ENCODE measurements at regions not wholly inside any gene's neighbourhood (a gene's known extent, or its start where the extent isn't known, plus 50 kb on each side); places are given as distances from the start of the nearest gene placed in this dataset.

GRCh38 chr4:43130228-43131021, 237.9 kb downstream of the GRXCR1 start:
- no peaks in the 10 kb centered on the region for H3K9me3 Mint-ChIP-seq (ENCODE audit: unreplicated experiment)
- no peaks in the 10 kb centered on the region for H3K36me3 Mint-ChIP-seq (ENCODE audit: unreplicated experiment)
- TF ChIP-seq, protein P1, sequence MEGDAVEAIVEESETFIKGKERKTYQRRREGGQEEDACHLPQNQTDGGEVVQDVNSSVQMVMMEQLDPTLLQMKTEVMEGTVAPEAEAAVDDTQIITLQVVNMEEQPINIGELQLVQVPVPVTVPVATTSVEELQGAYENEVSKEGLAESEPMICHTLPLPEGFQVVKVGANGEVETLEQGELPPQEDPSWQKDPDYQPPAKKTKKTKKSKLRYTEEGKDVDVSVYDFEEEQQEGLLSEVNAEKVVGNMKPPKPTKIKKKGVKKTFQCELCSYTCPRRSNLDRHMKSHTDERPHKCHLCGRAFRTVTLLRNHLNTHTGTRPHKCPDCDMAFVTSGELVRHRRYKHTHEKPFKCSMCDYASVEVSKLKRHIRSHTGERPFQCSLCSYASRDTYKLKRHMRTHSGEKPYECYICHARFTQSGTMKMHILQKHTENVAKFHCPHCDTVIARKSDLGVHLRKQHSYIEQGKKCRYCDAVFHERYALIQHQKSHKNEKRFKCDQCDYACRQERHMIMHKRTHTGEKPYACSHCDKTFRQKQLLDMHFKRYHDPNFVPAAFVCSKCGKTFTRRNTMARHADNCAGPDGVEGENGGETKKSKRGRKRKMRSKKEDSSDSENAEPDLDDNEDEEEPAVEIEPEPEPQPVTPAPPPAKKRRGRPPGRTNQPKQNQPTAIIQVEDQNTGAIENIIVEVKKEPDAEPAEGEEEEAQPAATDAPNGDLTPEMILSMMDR (IDR thresholded peaks at IDR 0.05), result no peak
- H3K27ac Mint-ChIP-seq (ENCODE audit: unreplicated experiment), result no peak overlapping the region
- no peaks in the 10 kb centered on the region for H3K4me1 Mint-ChIP-seq (ENCODE audit: unreplicated experiment)
- H3K4me3 Mint-ChIP-seq (ENCODE audit: unreplicated experiment), result no peak overlapping the region
- no peak for DNase-seq (ENCODE audit: extremely low spot score, unreplicated experiment)
- H3K27me3 Mint-ChIP-seq (ENCODE audit: unreplicated experiment), result no peaks in the 10 kb centered on the region

DNA sequence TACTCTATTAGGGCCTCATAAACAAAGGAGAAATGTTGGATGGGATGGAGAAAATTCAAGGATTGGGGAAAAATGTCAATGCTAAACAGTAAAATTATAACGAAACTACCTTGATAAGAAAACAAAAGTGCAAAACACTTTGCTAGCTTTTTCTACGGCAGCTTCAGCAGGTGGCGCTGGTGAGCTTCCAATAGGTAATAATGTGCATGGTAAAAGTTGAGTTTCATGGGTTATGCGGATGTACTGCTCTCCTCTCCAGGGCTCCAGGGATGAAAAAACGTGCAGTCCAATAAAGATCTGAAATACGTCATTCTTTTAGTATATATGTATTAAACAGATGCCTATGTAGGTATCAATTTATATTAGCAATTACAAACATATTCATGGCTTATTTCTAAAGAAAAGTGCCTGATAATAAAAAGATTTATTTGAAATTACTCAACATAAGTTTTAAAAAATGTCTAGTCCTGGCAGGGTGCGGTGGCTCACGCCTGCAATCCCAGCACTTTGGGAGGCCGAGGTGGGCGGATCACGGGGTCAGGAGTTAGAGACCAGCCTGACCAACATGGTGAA, 239.6 kb downstream of the GRXCR1 start:
- Mint-ChIP-seq H3K27ac (ENCODE audit: unreplicated experiment) (no peak overlapping the region), H3K36me3 (ENCODE audit: unreplicated experiment) (no peaks in the 10 kb centered on the region), H3K4me3 (ENCODE audit: unreplicated experiment) (no peak overlapping the region), H3K9me3 (ENCODE audit: unreplicated experiment) (no peaks in the 10 kb centered on the region), H3K27me3 (ENCODE audit: unreplicated experiment) (no peaks in the 10 kb centered on the region), H3K4me1 (ENCODE audit: unreplicated experiment) (no peaks in the 10 kb centered on the region)
- TF ChIP-seq, protein P1 (IDR thresholded peaks at IDR 0.05), result peak; percentile 89
- DNase-seq (ENCODE audit: extremely low spot score, unreplicated experiment), result no peak

GRCh38 chr4:43133566-43133965, 241.1 kb downstream of the GRXCR1 start:
- Mint-ChIP-seq H3K27me3 (ENCODE audit: unreplicated experiment) (no peaks in the 10 kb centered on the region), H3K27ac (ENCODE audit: unreplicated experiment) (no peak overlapping the region), H3K9me3 (ENCODE audit: unreplicated experiment) (peaks cover 6% of the 10 kb centered on the region), H3K36me3 (ENCODE audit: unreplicated experiment) (no peaks in the 10 kb centered on the region), H3K4me1 (ENCODE audit: unreplicated experiment) (no peaks in the 10 kb centered on the region), H3K4me3 (ENCODE audit: unreplicated experiment) (no peak overlapping the region)
- no peak for DNase-seq (ENCODE audit: extremely low spot score, unreplicated experiment)
- TF ChIP-seq, protein P1 (IDR thresholded peaks at IDR 0.05), result no peak

DNA sequence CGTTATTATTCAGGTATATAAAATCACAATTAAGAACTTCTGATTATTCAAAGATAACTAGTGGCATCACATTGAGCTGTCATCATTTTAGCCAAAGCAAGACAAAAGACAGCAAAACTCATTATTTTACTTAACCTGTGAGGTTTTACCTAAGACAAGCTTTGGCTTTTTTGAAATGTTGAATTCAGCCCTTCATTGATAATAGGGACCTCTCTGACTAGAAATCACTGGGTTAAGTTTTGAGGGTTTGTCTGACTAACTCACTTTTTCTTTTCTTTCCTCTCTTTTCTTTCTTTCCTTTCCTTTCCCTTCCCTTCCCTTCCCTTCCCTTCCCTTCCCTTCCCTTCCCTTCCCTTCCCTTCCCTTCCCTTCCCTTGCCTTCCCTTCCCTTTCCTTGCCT, 244.2 kb downstream of the GRXCR1 start:
- H3K4me3 Mint-ChIP-seq (ENCODE audit: unreplicated experiment), result no peak overlapping the region
- no peak overlapping the region for H3K27ac Mint-ChIP-seq (ENCODE audit: unreplicated experiment)
- TF ChIP-seq, protein P1 (IDR thresholded peaks at IDR 0.05), result no peak
- H3K9me3 Mint-ChIP-seq (ENCODE audit: unreplicated experiment), result peaks cover 13% of the 10 kb centered on the region
- H3K4me1 Mint-ChIP-seq (ENCODE audit: unreplicated experiment), result no peaks in the 10 kb centered on the region
- no peak for DNase-seq (ENCODE audit: extremely low spot score, unreplicated experiment)
- H3K36me3 Mint-ChIP-seq (ENCODE audit: unreplicated experiment), result no peaks in the 10 kb centered on the region
- H3K27me3 Mint-ChIP-seq (ENCODE audit: unreplicated experiment), result no peaks in the 10 kb centered on the region

- no peaks in the 10 kb centered on the region for H3K36me3 Mint-ChIP-seq (ENCODE audit: unreplicated experiment)
- H3K4me3 Mint-ChIP-seq (ENCODE audit: unreplicated experiment), result no peak overlapping the region
- H3K9me3 Mint-ChIP-seq (ENCODE audit: unreplicated experiment), result peaks cover 13% of the 10 kb centered on the region
- no peak for DNase-seq (ENCODE audit: extremely low spot score, unreplicated experiment)
- TF ChIP-seq, protein P1 (IDR thresholded peaks at IDR 0.05), result no peak
- no peaks in the 10 kb centered on the region for H3K4me1 Mint-ChIP-seq (ENCODE audit: unreplicated experiment)
- no peaks in the 10 kb centered on the region for H3K27me3 Mint-ChIP-seq (ENCODE audit: unreplicated experiment)
- H3K27ac Mint-ChIP-seq (ENCODE audit: unreplicated experiment), result no peak overlapping the region
Measured at GRCh38 chr4:43146198-43146597, 253.7 kb downstream of the GRXCR1 start.
